GM12874 (cell line): ENCODE measurements at regions not wholly inside any gene's neighbourhood (a gene's known extent, or its start where the extent isn't known, plus 50 kb on each side); places are given as distances from the start of the nearest gene placed in this dataset.

Source experiments
- CTCF ChIP-seq: IDR thresholded peaks from 2 replicates; pipeline ENCODE4 v1.5.1; 2011; ENCODE audit warnings: low read depth, mild to moderate bottlenecking, control low read depth, low read length, moderate library complexity; ENCODE audit not compliant: insufficient read depth

- TF ChIP-seq CTCF: no peak
Observed at GRCh38 chr19:28498404-28498976, 714.5 kb downstream of the UQCRFS1 start.

- TF ChIP-seq CTCF: no peak
Observed at GRCh38 chr19:28497887-28498286, 715.1 kb downstream of the UQCRFS1 start.

GRCh38 chr19:28497137-28497536 is 715.8 kb downstream of the UQCRFS1 start:
- no peak for TF ChIP-seq CTCF

GRCh38 chr19:28495046-28495445 is 717.9 kb downstream of the UQCRFS1 start:
- no peak for TF ChIP-seq CTCF

GRCh38 chr19:28494461-28494860 is 718.5 kb downstream of the UQCRFS1 start:
- TF ChIP-seq CTCF: no peak

- no peak for TF ChIP-seq CTCF
Observed at GRCh38 chr19:28493884-28494283, 719.1 kb downstream of the UQCRFS1 start.

- TF ChIP-seq CTCF: no peak
Observed at GRCh38 chr19:28492621-28493020, 720.3 kb downstream of the UQCRFS1 start.

GRCh38 chr19:28492201-28492600 is 720.8 kb downstream of the UQCRFS1 start:
- TF ChIP-seq CTCF: no peak
